Calu3 (cell line): ENCODE measurements at regions not wholly inside any gene's neighbourhood (a gene's known extent, or its start where the extent isn't known, plus 50 kb on each side); places are given as distances from the start of the nearest gene placed in this dataset.

Experiments
- BruUV-seq: library from RNA; stranded (reverse); fragments of 400-500 nt; replicated peaks from 2 replicates; lab custom pipeline; 2021; lab: Mats Ljungman, UMichigan
- CTCF ChIA-PET: fragments of 300-600 bp; sonication (Branson Sonifier 250); formaldehyde crosslinking; loops from one replicate; lab custom pipeline; 2022; ENCODE audit warnings: antibody characterized with exemption; lab: Charles Lee
- DNase-seq: peaks from one replicate; pipeline ENCODE4 v3.0.0; 2022
- H3K27ac Mint-ChIP-seq: one replicate; pipeline ENCODE4 v1.8.0; 2022; ENCODE audit warnings: mixed read lengths; ENCODE audit not compliant: unreplicated experiment
- H3K27me3 Mint-ChIP-seq: one replicate; pipeline ENCODE4 v1.8.0; 2022; ENCODE audit warnings: mixed read lengths; ENCODE audit not compliant: unreplicated experiment
- H3K36me3 Mint-ChIP-seq: one replicate; pipeline ENCODE4 v1.8.0; 2022; ENCODE audit warnings: mild to moderate bottlenecking, moderate library complexity, mixed read lengths; ENCODE audit not compliant: insufficient read depth, unreplicated experiment
- H3K4me1 Mint-ChIP-seq: one replicate; pipeline ENCODE4 v1.8.0; 2022; ENCODE audit warnings: mild to moderate bottlenecking, low read depth, mixed read lengths; ENCODE audit not compliant: unreplicated experiment
- H3K4me3 Mint-ChIP-seq: one replicate; pipeline ENCODE4 v1.8.0; 2022; ENCODE audit warnings: mild to moderate bottlenecking, low read depth, moderate library complexity, mixed read lengths; ENCODE audit not compliant: unreplicated experiment
- H3K9me3 Mint-ChIP-seq: one replicate; pipeline ENCODE4 v1.8.0; 2022; ENCODE audit warnings: low read depth, mixed read lengths; ENCODE audit not compliant: unreplicated experiment
- CTCF ChIP-seq: fragments of 200-600 bp; IDR thresholded peaks from one replicate; pipeline ENCODE4 v1.8.0; 2022; ENCODE audit warnings: antibody characterized with exemption; ENCODE audit not compliant: unreplicated experiment
- intact Hi-C: fragments of 100-400 bp; cut with micrococcal nuclease; formaldehyde crosslinking; loops from one replicate; pipeline ENCODE4 v1.10.0; 2022; ENCODE audit not compliant: unreplicated experiment

- intact Hi-C loops: no loop called here
- no peaks in the 10 kb centered on the region for H3K9me3 Mint-ChIP-seq
- DNase-seq: no peak
- CTCF ChIA-PET: no interaction called here
- no peak for TF ChIP-seq CTCF
- no TSS peak for BruUV-seq
- H3K4me3 Mint-ChIP-seq: no peak overlapping the region
- H3K27ac Mint-ChIP-seq: no peak overlapping the region
- peaks cover 9% of the 10 kb centered on the region for H3K4me1 Mint-ChIP-seq
- H3K36me3 Mint-ChIP-seq: no peaks in the 10 kb centered on the region
- no peaks in the 10 kb centered on the region for H3K27me3 Mint-ChIP-seq
These were observed 189.0 kb upstream of the PUM3 start for GRCh38 chr9:3032898-3033297.

GRCh38 chr9:3028535-3028934 is 184.6 kb upstream of the PUM3 start:
- Mint-ChIP-seq H3K9me3 (no peaks in the 10 kb centered on the region), H3K4me3 (no peak overlapping the region), H3K27me3 (peaks cover 2% of the 10 kb centered on the region), H3K36me3 (no peaks in the 10 kb centered on the region), H3K4me1 (peaks cover 17% of the 10 kb centered on the region), H3K27ac (no peak overlapping the region)
- BruUV-seq: no TSS peak
- no peak for TF ChIP-seq CTCF
- intact Hi-C loops: no loop called here
- peak; percentile 33 for DNase-seq
- CTCF ChIA-PET: interaction anchor here (0.7 kb wide), 1 partner anchor 375 kb away, joined by 3 read pairs; no protein-coding TSS in a partner anchor

- no peak overlapping the region for H3K27ac Mint-ChIP-seq
- H3K4me3 Mint-ChIP-seq: no peak overlapping the region
- intact Hi-C loops: no loop called here
- DNase-seq: no peak
- CTCF ChIA-PET: no interaction called here
- peaks cover 15% of the 10 kb centered on the region for H3K27me3 Mint-ChIP-seq
- H3K4me1 Mint-ChIP-seq: peaks cover 17% of the 10 kb centered on the region
- H3K36me3 Mint-ChIP-seq: no peaks in the 10 kb centered on the region
- no TSS peak for BruUV-seq
- no peaks in the 10 kb centered on the region for H3K9me3 Mint-ChIP-seq
- no peak for TF ChIP-seq CTCF
These were observed 183.3 kb upstream of the PUM3 start for GRCh38 chr9:3027210-3027609.

- Mint-ChIP-seq H3K36me3 (no peaks in the 10 kb centered on the region), H3K27me3 (peaks cover 48% of the 10 kb centered on the region), H3K27ac (no peak overlapping the region), H3K4me3 (no peak overlapping the region), H3K9me3 (no peaks in the 10 kb centered on the region), H3K4me1 (peaks cover 10% of the 10 kb centered on the region)
- CTCF ChIA-PET: no interaction called here
- no peak for TF ChIP-seq CTCF
- DNase-seq: no peak
- intact Hi-C loops: no loop called here
- BruUV-seq: no TSS peak
These were observed 179.6 kb upstream of the PUM3 start for GRCh38 chr9:3023449-3023848.
